Sigmoid colon (tissue), 6 donors: ENCODE measurements at regions not wholly inside any gene's neighbourhood (a gene's known extent, or its start where the extent isn't known, plus 50 kb on each side); places are given as distances from the start of the nearest gene placed in this dataset.

Experiments
- DNase-seq: peaks from one replicate; pipeline ENCODE4 v3.0.0-alpha.2; 2019
- H3K27ac ChIP-seq, 4 donors: fragments of 200-600 bp; sonication (generic); one replicate each; pipeline ENCODE4 v1.5.1; 2016 to 2019; ENCODE audit warnings: mild to moderate bottlenecking in 1 of 4
- H3K27me3 ChIP-seq, 3 donors: fragments of 200-600 bp; sonication (generic); one replicate each; pipeline ENCODE4 v1.5.1; 2019; ENCODE audit warnings: mild to moderate bottlenecking in 1 of 3
- H3K36me3 ChIP-seq, 4 donors: fragments of 200-600 bp; sonication (generic); one replicate each; pipeline ENCODE4 v1.5.1; 2016 to 2019
- H3K4me1 ChIP-seq, 4 donors: fragments of 200-600 bp; sonication (generic); one replicate each; pipeline ENCODE4 v1.5.1; 2017 to 2019
- H3K4me3 ChIP-seq, 4 donors: fragments of 200-600 bp; sonication (generic); one replicate each; pipeline ENCODE4 v1.5.1; 2017 to 2019; ENCODE audit warnings: mild to moderate bottlenecking in 2 of 4, moderate library complexity in 1 of 4
- H3K9me3 ChIP-seq, 4 donors: fragments of 200-600 bp in 3 of 4; sonication (generic) in 3 of 4; one replicate each; pipeline versions ENCODE4 v1.5.1 to v1.6.1; 2013 to 2019
- CTCF ChIP-seq, 4 experiments: fragments of 450-650 bp in 3 of 4; fragments of 200-600 bp in 1 of 4; IDR thresholded peaks; one replicate each; pipeline ENCODE4 v1.5.1; 2016 to 2019; ENCODE audit warnings: antibody characterized with exemption in 4 of 4, mild to moderate bottlenecking in 3 of 4, moderate library complexity in 2 of 4
- EP300 ChIP-seq, 4 donors: sonication (generic); formaldehyde crosslinking; IDR thresholded peaks; one replicate each; pipeline ENCODE4 v1.6.1; 2017; ENCODE audit warnings: antibody characterized with exemption in 4 of 4
- POLR2A ChIP-seq, 2 donors: fragments of 450-650 bp; IDR thresholded peaks; one replicate each; pipeline ENCODE4 v1.6.1; 2016; ENCODE audit warnings: antibody characterized with exemption in 2 of 2, mild to moderate bottlenecking in 2 of 2, moderate library complexity in 2 of 2
- POLR2AphosphoS5 ChIP-seq, 4 donors: sonication (generic); formaldehyde crosslinking; IDR thresholded peaks; one replicate each; pipeline ENCODE4 v1.6.1; 2017; ENCODE audit warnings: antibody characterized with exemption in 4 of 4
- WGBS, 2 donors: extraction: QIAGEN DNeasy Blood & Tissue Kit; methylation state at CpG; one replicate each; pipeline ENCODE4 v1.1.7; 2013; 5-methylcytosine and 5-hydroxymethylcytosine counted together
- intact Hi-C: fragments of 100-400 bp; cut with DNase I; formaldehyde crosslinking; loops from one replicate; pipeline ENCODE4 v1.15.1; 2023
- donor health status: healthy with polysubstance abuse.
- donor health status: healthy.

GRCh38 chr11:113578715-113579250, 103.6 kb upstream of the DRD2 start:
- no peak overlapping the region for H3K27ac ChIP-seq

GRCh38 chr11:113578033-113578380, 102.8 kb upstream of the DRD2 start:
- DNase-seq: no peak
- 76 to 77% methylated on average over 1 of the region's 1 CpG for WGBS, 2 donors
- Histone ChIP-seq H3K4me3 (no peak overlapping the region), H3K36me3 (no peaks in the 10 kb centered on the region), H3K9me3 (no peaks in the 10 kb centered on the region), H3K4me1 (no peaks in the 10 kb centered on the region), H3K27ac (no peak overlapping the region), H3K27me3 (no peaks in the 10 kb centered on the region)
- no peak for TF ChIP-seq POLR2AphosphoS5 (IDR thresholded peaks at IDR 0.05)
- intact Hi-C loops: no loop called here

More at GRCh38 chr11:113578715-113579250, 103.6 kb upstream of the DRD2 start:
- TF ChIP-seq EP300 (IDR thresholded peaks at IDR 0.05) (no peak), CTCF (IDR thresholded peaks at IDR 0.05) (no peak), POLR2A (IDR thresholded peaks at IDR 0.05) (no peak), POLR2AphosphoS5 (IDR thresholded peaks at IDR 0.05) (no peak)
- Histone ChIP-seq H3K9me3 (no peaks in the 10 kb centered on the region), H3K4me3 (no peak overlapping the region), H3K27me3 (no peaks in the 10 kb centered on the region), H3K36me3 (no peaks in the 10 kb centered on the region), H3K4me1 (no peaks in the 10 kb centered on the region)
- intact Hi-C loops: no loop called here
- no peak for DNase-seq
- 80% methylated on average over 5 of the region's 5 CpGs for WGBS, 2 donors

GRCh38 chr11:113577356-113578032, 102.3 kb upstream of the DRD2 start:
- Histone ChIP-seq H3K4me3 (no peak overlapping the region), H3K4me1 (no peaks in the 10 kb centered on the region), H3K27ac (no peak overlapping the region), H3K36me3 (no peaks in the 10 kb centered on the region), H3K9me3 (no peaks in the 10 kb centered on the region), H3K27me3 (no peaks in the 10 kb centered on the region)
- no peak for DNase-seq
- 58 to 60% methylated on average over 6 of the region's 6 CpGs for WGBS, 2 donors
- intact Hi-C loops: no loop called here
- TF ChIP-seq POLR2AphosphoS5 (IDR thresholded peaks at IDR 0.05) (no peak), EP300 (IDR thresholded peaks at IDR 0.05) (no peak), CTCF (IDR thresholded peaks at IDR 0.05) (no peak), POLR2A (IDR thresholded peaks at IDR 0.05) (no peak)

- 79 to 87% methylated on average over 2 of the region's 2 CpGs for WGBS, 2 donors
- no peak overlapping the region for H3K4me3 ChIP-seq
- DNase-seq: no peak
- intact Hi-C loops: no loop called here
- no peak overlapping the region for H3K27ac ChIP-seq
- peaks cover 0 to 15% (median 6%) of the 10 kb centered on the region in 4 donors for H3K4me1 ChIP-seq
- H3K27me3 ChIP-seq: no peaks in the 10 kb centered on the region
- no peak for TF ChIP-seq EP300 (IDR thresholded peaks at IDR 0.05)
- no peak for TF ChIP-seq POLR2AphosphoS5 (IDR thresholded peaks at IDR 0.05)
- TF ChIP-seq CTCF (IDR thresholded peaks at IDR 0.05): no peak
- no peak for TF ChIP-seq POLR2A (IDR thresholded peaks at IDR 0.05)
- no peaks in the 10 kb centered on the region for H3K36me3 ChIP-seq
- no peaks in the 10 kb centered on the region for H3K9me3 ChIP-seq
Measured at GRCh38 chr11:113574586-113574985, 99.4 kb upstream of the DRD2 start.

GRCh38 chr11:113574171-113574570, 99.0 kb upstream of the DRD2 start:
- DNase-seq: no peak
- 86 to 92% methylated on average over 4 of the region's 4 CpGs for WGBS, 2 donors
- TF ChIP-seq EP300 (IDR thresholded peaks at IDR 0.05) (no peak), POLR2A (IDR thresholded peaks at IDR 0.05) (no peak), CTCF (IDR thresholded peaks at IDR 0.05) (no peak), POLR2AphosphoS5 (IDR thresholded peaks at IDR 0.05) (no peak)
- H3K4me1 ChIP-seq: peaks cover 0 to 15% (median 6%) of the 10 kb centered on the region in 4 donors
- H3K4me3 ChIP-seq: no peak overlapping the region
- no peaks in the 10 kb centered on the region for H3K36me3 ChIP-seq
- intact Hi-C loops: no loop called here
- H3K27ac ChIP-seq: no peak overlapping the region
- H3K27me3 ChIP-seq: no peaks in the 10 kb centered on the region
- no peaks in the 10 kb centered on the region for H3K9me3 ChIP-seq
